IPS-NIHi7 (cell line): ENCODE measurements at regions not wholly inside any gene's neighbourhood (a gene's known extent, or its start where the extent isn't known, plus 50 kb on each side); places are given as distances from the start of the nearest gene placed in this dataset.
A peak's percentile ranks its signal among the peaks of the same experiment; 100 is the strongest.

Experiments
- DNase-seq: peaks from one replicate; pipeline ENCODE4 v3.0.0; 2012; ENCODE audit warnings: mixed read lengths; ENCODE audit errors: extremely low spot score

DNA sequence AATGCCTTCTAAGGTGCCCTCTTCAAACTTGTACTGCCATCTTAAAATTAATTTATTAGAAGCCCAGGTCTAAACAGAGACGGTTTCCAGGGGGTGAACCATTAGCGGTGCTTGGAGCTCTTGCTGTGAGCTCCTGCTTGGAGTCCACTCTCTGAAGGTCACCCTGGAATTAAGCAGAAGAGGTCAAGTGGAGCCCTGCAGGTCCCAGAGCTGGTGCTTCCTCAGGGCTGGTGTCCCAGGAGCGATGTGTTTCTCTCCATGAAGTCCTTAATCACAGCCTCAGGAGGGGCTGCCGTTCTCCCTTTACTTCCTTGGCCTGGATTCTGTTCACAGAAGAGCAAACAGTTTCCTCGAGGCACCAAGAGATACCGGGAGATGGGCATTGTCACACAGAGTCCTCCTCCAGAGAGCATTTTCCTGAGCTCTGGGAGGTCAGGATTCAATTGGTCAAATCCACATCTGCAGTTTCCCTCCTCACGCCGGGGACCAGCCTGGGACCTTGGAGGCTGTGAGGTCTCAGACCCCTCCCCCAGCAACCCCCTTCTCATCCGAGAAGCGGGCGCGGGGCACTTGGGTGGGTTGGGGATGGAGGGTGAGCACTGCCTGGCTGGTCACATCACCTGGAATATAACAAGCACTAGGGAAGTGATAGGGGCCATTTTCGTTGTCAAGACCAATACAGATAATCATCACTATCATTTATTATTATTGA, 310.4 kb downstream of the AJAP1 start:
- no peak for DNase-seq

DNA sequence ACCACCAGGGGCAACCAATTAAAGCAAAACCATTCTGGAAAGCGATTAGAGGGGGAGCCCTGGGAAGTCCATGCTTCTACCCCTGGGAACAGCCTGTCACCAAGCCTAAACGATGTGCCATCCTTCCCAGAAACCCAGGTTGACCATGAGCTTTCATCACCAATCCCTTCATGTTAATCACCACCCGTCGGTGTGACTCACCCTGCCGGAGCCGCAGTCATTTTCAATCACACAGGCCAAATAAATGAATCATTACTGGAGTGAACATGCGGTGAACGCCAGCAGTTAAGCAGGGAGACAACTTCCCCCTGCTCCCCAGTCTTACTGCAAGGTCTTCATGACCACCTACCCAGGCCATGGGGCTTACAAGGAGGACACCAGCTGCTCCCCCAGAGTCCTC, 308.8 kb downstream of the AJAP1 start:
- no peak for DNase-seq

DNA sequence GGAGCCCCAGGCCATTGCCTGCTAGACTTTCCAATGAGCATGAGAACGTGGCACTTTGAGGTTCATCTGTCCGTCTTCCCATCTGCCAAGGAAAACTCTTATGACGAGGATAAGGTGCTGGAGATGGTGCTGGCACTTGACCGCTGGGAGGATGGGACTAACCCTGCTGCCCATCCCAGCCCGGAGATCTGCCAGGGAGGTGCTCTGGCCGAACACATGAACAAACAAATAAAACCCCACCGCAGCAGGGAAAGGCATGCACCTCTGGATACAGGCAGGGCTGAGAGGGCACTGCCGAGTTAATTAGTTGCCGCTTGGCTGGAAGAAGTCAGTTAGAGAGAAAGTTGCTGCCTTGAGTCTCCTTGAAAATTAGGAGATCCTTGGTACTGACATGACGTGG, 308.4 kb downstream of the AJAP1 start:
- DNase-seq = no peak

DNA sequence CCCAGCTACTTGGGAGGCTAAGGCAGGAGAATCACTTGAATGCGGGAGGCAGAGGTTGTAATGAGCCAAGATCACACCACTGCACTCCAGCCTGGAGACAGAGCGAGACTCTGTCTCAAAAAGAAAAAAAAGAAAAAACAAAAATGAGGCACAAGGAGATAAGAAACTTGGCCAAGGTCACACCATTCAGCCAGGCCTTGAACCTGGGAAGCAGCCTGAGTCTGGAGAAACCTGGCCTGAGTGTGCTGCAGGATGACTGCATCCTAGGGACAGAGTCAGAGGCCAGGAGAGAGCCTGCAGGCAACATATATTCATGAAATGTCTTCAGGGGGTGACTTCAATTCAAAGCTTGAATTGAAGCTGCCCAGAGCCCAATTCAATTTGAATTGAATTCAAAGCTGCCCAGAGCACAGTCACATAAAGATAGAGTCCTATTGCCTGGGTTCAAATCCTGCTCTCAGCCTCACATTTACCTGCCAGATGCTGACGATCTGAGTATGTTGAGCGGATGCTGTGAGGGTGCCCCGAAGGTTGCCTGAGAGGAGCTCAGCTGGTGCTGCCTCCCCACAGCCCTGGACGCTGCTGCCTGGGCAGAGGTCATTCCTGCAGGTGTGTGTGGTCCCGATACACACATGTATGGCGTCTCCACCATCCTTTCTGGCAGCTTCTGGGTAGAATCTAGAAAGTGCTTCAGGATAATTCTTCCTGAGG, 307.7 kb downstream of the AJAP1 start:
- no peak for DNase-seq

DNA sequence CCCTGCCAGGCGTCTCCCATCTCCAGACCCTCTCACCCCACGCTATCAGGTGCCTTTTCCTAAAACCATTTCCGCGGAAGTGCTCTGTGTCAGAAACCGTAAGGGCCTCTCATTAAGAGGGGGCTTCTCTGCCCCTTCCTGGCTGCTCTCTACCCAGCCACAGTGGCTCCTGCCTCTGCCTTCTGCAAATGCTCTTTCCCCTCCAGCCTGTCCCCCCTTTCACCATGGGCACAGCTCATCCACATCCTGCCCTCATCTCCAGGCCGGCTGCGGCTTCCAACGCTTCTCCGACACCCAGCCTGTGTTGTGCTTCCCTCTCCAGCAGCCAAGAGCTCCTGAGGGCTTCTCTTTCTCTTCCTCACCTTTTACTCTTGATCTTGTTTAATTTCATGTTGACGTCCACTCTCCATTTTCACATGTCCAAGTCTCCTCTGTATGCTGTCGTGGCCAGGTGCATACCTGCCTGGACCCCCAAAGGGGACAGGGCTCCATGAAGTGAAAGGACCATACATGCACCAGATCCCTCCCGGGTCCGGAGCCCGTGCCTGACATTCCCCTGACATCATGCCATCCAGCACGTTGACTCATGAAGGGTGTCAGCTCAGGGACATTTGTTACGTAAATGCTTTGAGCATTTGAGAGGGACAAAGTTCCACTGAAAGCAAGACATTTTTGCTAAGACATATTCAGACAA, 306.5 kb downstream of the AJAP1 start:
- no peak for DNase-seq

DNA sequence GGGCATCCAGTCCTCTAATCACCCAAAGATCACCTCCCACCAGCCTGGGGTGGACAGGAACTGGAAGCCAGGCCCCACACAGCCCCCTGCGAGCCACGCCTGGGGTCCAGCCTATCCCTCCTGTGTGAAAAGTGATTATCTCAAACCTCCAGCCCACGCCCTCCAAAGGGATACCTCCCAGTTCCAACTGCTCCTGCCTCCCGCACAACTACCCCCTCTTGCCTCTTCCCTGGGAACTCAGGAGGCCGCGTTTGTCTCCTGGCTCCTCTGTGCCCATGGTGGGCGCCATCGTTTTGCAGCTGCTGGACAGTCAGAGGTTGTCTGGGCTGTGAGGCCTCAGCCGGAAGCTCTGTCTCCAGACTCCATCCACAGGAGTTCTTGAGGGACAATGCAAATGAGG, 305.9 kb downstream of the AJAP1 start:
- DNase-seq = no peak

DNA sequence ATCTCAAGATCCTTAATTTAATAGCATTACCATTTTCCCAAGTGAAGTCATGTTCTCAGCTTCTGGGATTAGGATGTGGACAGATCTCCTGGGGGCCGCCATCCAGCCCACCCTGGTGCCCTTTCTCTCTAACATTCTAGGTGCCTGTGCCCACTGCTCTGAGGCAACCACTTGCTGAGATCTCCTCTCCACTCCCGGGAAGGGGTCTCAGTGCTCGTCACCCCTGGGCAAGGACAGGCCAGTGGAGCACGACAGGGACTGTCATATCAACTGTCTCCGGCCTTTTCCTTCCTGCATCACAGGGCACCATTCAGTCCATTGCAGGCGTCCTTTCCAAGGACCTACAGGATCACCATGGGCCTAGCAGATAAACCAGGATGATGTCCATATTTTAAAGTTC, 304.8 kb downstream of the AJAP1 start:
- DNase-seq = no peak

DNA sequence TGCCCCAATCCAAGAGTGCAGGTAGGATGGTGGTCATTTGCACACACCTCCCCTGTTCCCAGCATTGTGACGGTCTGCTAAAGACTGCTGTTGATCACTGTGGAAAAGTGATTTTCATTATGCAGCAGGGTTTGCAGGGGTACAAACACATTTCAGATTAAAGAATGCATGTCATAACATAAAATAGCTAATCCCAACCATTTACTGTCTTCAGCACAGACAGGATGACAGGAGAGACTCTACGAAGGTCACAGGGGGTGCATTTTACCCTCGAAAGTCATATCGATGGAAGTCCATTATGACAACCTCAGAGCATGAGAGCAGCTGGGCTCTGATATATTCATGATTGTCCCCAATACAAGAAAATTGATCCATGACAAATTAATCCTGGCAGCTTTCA, 302.6 kb downstream of the AJAP1 start:
- no peak for DNase-seq

DNA sequence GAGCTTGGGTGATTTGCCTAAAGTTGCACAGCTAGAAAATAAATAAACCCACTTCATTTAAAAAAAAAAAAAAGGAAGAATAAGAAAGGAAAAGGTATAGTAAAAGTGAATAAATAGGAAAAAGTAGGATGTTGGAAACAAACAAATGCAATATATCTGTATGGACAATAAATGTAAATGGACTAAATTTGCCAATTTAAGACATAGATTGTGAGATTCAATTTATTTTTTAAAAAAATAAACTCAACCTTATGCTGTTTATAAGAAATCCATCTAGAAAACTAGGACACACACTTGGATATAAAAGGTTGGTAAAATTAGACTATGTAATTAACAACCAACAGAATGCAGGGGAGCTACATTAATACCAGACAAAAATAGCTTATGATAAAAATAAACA, 300.0 kb downstream of the AJAP1 start:
- no peak for DNase-seq

DNA sequence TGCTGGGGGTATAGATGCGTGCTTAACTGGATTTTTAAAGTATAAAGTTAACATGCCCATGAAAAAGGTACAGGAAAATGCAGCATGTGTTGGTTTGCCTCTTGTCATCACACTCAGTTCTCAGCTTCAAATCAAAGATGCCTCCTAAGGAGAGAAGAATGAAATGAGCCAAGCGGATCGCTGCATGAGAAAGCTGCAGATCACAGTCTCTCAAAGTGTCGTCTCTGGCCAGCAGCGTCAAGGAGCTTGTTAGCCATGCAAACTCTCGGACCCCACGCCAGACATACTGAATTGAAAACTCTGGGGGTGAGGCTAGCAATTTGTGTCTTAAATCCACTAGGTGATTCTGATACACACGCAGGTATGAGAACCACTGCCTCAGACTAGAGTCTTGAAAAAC, 297.2 kb downstream of the AJAP1 start:
- no peak for DNase-seq

DNA sequence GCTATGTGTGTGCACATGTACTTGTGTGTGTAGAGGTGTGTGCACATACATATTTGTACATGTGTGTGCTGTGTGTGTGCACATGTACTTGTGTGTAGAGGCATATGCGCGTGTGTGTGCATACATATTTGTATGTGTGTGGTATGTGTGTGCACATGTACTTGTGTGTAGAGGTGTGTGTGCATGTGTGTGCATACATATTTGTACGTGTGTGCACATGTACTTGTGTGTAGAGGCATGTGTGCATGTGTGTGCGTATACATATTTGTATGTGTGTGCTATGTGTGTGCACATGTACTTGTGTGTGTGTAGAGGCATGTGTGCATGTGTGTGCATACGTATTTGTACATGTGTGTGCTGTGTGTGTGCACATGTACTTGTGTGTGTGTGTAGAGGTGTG, 291.9 kb downstream of the AJAP1 start:
- no peak for DNase-seq

DNA sequence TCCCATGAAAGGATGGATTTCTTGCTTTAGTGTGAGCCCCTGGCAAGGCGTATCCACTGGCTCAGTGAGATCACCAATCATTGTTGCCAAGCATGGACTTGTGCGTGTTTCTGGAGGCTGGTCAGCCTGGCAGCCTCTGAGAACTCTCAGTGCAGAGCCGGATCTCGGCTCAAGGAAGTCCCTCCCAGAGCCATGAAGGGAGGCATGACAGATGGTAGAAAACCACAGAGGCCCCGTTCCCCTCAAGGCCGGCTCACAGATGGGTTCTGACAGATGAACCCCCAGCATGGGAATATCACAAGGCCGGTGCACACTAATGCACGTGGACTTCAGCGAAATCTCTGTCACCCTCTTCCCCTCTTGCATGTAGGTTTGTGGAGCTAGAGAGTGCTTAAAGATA, 290.5 kb downstream of the AJAP1 start:
- no peak for DNase-seq

DNA sequence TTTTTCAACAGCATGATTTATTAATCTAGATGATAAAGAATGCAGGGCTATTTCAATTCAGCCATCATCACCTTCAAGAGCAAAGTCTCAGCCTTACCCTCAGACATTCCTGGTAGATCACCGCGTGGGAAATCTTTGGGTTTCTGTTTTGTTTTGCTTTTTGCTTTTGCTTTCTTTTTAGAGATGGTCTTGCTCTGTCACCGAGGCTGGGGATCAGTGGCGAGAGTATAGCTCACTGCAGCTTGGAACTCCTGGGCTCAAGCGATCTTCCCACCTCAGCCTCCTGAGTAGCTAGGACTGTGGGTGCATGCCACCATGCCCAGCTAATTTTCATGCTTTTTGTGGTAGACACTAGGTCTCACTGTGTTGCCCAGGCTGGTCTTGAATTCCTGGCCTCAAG, 289.7 kb downstream of the AJAP1 start:
- DNase-seq = no peak

DNA sequence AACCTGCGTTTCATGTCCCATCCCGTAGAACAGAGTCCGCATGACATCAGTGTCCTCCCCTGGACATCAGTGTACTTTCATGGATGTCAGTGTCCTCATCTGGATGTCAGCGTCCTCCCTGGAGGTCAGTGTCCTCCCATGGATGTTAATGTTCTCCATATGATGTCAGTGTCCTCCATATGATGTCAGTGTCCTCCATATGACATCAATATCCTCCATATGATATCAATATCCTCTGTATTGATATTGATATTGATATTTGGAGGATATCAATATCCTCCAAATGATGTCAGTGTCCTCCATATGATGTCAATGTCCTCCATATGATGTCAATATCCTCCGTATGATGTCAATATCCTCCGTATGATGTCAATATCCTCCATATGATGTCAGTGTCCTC, 284.9 kb downstream of the AJAP1 start:
- DNase-seq = no peak

DNA sequence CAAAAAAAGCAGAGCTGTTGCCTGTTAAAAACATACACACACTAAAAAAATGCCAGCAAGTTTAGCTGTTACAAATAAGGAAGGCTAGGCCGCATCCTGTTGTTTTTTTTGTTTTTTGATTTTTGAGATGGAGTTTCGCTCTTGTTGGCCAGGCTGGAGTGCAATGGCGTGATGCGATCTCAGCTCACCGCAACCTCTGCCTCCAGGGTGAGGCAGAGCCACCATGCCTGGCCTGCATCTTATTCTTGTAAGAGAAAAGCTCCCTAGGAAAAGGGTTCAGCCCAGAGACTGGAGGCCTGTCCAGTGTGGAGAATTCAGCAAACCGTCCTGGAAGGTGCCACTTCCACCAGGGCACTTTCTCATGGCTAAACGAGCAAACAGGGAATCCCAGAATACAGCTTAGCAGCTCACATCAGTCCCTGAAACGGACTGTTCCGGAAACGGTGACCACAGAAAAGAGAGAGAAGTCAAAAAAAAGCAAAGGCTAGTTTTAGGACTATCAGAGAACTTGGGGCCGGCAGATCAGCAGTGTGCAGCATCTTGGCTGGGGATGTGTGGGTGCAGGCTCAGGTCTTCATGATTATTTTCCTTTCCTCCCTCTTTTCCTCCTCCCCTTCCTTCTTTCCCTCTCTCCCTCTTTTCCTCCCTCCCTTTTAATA, 283.6 kb downstream of the AJAP1 start:
- no peak for DNase-seq

DNA sequence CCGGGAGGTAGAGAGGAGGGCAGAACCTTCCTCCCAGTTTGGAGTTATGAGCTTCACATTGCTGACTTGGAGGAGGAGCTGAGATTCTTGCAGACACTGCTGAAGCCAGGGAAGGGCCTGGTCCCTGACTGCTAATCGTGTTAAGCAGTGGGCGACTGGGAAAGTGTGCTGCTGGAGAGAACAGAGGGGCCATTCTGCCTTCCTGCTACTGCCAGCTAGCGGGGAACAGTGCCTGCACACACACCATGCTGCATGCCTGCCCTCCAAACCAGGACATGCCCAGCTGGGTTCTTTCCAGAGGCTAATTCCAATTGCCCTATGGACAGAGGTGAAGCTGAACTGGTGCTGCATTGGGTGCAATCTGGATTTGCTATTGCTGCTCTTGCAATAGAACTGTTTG, 281.4 kb downstream of the AJAP1 start:
- DNase-seq = no peak

DNA sequence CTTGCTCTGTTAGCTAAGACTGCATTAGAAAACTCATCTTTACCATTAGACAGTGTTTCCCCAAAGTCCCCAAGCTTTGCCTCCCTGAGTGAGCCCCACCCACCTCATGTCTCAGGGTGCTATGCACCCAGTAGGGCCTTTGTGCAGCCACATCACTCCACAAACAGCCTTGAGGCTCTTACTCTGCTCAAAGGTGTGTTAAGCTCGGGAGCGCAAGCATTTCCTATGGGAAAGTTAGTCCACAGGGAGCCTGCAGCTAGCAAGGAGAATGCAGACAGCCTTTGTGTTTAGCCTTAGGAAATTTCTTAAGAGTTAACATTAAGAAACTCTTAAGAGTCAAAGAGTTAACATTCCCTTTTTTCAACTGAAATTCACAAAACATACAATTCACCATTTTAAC, 278.8 kb downstream of the AJAP1 start:
- DNase-seq = peak; percentile 30

DNA sequence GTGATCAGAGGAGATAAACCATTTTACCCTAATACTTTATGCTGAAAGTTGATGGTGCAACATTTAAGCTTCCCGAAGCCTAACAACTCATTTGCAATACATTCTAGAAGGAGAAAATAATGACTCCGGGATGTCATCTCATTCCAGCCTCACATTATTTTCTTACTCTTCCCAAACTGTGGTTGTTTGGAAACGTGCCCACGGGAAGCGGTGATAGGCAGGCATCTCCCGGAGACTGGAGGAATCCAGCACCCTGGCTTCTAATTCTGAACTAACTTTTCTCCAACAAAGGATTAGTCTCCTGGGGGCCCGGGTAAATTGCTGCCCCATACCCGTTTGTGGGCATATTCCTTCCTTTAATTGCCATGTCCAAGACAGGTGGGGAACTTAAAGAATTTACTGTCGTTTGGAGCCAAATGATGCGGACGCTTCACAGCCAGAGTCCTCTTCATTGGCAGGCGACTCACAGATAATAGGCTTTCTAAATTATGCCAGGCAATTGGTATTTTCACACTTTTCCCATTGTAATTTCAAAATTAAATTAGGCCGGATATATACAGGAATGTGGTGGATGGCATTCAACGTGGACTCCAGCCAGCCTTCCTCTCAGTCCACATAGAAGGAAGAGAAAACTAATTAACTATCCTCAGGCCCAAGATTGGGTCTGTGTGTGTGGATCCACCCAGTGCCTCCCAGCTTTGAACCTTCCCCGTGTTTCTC, 278.1 kb downstream of the AJAP1 start:
- DNase-seq = no peak

DNA sequence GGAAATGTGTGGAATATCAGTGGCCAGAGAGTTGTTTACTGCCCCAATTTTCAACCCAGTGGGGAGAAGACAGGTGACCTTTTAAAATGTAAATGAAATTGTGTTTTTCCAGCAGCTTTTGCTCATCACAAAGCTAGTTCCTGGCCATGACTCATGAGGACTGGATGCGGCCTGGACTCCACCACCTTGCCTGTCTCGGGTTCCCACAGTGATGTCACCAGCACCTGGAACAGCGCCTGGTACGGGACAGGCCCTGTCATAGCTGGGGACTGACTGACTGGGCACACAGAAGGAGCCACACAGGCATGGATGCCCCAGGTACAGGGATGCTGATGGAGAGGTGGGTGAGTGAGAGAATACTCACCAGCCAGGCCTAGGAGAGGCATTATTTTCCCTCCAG, 277.1 kb downstream of the AJAP1 start:
- DNase-seq = peak; percentile 63

DNA sequence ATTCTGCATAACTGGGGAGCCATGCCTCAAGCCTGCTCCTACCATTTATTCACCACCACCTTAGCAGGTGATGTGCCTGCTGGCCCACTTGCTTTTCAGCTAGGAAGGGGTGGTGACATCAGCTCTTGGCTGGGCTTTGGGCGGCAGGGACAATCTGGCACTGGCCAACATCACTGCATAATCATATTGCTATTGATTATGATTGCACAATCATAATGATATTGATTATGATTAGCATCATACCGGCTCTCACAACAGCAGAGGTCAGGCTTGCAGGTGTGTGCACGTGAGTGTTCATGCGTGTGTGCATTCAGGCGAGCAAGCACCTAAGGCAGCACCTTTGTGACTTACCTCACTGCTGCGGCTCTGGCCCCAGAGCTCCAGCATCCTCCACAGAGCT, 273.8 kb downstream of the AJAP1 start:
- DNase-seq = no peak

DNA sequence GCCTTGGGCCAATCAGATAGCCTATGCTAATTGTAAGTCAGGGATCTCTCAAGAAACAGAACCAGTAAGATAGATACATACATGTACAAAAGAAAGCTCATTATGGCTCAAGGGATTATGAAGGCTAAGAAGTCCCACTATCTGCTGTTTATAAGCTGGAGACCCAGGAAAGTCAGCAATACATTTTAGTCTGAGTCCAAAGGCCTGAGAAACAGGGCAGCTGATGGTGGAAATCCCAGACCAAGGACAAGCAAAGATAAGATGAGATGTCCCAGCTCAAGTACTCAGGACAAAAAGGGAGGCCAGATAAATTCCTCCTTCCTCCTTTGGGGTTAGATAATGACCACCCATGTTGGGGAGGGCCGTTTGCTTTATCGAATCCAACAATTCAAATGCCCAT, 269.9 kb downstream of the AJAP1 start:
- DNase-seq = no peak

DNA sequence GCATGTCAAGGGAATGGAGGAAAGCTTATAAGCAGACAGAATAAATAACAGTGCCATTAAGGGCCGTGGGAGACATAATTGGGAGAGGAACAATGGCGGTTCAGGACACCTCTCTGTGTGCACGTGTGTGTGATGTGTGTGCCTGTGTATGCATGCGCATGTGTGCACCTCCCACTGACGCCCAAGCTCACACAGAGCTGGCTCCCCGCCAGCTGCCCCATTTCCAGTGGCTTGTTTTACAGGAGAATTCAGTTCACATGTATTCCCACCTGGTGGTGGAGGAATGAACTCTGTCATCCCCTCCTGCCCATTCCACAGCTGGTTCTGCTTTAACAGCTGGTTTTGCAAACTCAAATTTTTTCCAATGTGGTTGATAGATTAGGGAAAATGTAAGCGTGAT, 262.2 kb downstream of the AJAP1 start:
- no peak for DNase-seq
